Inflammatory macrophage (primary cell): ENCODE measurements at regions not wholly inside any gene's neighbourhood (a gene's known extent, or its start where the extent isn't known, plus 50 kb on each side); places are given as distances from the start of the nearest gene placed in this dataset.
"Not testable (repeated sequence)": the region's sequence is repeated elsewhere in the genome, so short reads cannot be mapped to it uniquely, and the experiment has no call there.

Experiments used
- DNase-seq, 2 donors: peaks; one replicate each; pipeline ENCODE4 v3.0.0-alpha.2; 2020 to 2022

- DNase-seq: no peak
Observed at GRCh38 chr10:44300666-44301649, 83.9 kb downstream of the CXCL12 start.

GRCh38 chr10:44298713-44299112 lies 86.2 kb downstream of the CXCL12 start:
- no peak for DNase-seq

- no peak for DNase-seq
Observed at GRCh38 chr10:44297963-44298362, 86.9 kb downstream of the CXCL12 start.

GRCh38 chr10:44295644-44296241 lies 89.2 kb downstream of the CXCL12 start:
- no peak for DNase-seq

GRCh38 chr10:44294726-44295412 lies 90.0 kb downstream of the CXCL12 start:
- DNase-seq: no peak

GRCh38 chr10:44293842-44294241 lies 91.1 kb downstream of the CXCL12 start:
- DNase-seq: no peak

GRCh38 chr10:44293306-44293778 lies 91.6 kb downstream of the CXCL12 start:
- no peak for DNase-seq

- DNase-seq: no peak
Observed at GRCh38 chr10:44292390-44293002, 92.4 kb downstream of the CXCL12 start.

- no peak for DNase-seq
Observed at GRCh38 chr10:44291091-44291490, 93.8 kb downstream of the CXCL12 start.

GRCh38 chr10:44289125-44289524 lies 95.8 kb downstream of the CXCL12 start:
- no peak for DNase-seq

GRCh38 chr10:44287408-44287807 lies 97.5 kb downstream of the CXCL12 start:
- no peak for DNase-seq

GRCh38 chr10:44284198-44285084 lies 100.5 kb downstream of the CXCL12 start:
- no peak for DNase-seq

- no peak for DNase-seq
Observed at GRCh38 chr10:44282626-44283300, 102.1 kb downstream of the CXCL12 start.

- no peak for DNase-seq
Observed at GRCh38 chr10:44281662-44282061, 103.2 kb downstream of the CXCL12 start.

GRCh38 chr10:44281089-44281613 lies 103.7 kb downstream of the CXCL12 start:
- no peak for DNase-seq

- no peak for DNase-seq
Observed at GRCh38 chr10:44280226-44281014, 104.5 kb downstream of the CXCL12 start.

GRCh38 chr10:44279426-44280126 lies 105.3 kb downstream of the CXCL12 start:
- DNase-seq: no peak

- no peak for DNase-seq
Observed at GRCh38 chr10:44278837-44279324, 106.0 kb downstream of the CXCL12 start.

- DNase-seq: not testable (repeated sequence)
Observed at GRCh38 chr10:44268435-44268948, 116.4 kb downstream of the CXCL12 start.
